HepG2 (cell line): ENCODE measurements at regions not wholly inside any gene's neighbourhood (a gene's known extent, or its start where the extent isn't known, plus 50 kb on each side); places are given as distances from the start of the nearest gene placed in this dataset.

ENCODE experiments used
- FOXO1 ChIP-seq: sonication (generic); formaldehyde crosslinking; IDR thresholded peaks from 2 replicates; pipeline ENCODE4 v1.4.0; 2020; ENCODE audit warnings: missing genetic modification reagents
- KDM5A ChIP-seq: fragments of 200-600 bp; sonication (generic); IDR thresholded peaks from 2 replicates; pipeline ENCODE4 v1.7.0; 2018; ENCODE audit warnings: antibody characterized with exemption, mild to moderate bottlenecking, low read length, borderline replicate concordance
- KLF11 ChIP-seq: IDR thresholded peaks from 2 replicates; pipeline ENCODE4 v1.6.1; 2016; ENCODE audit warnings: missing compliant biosample characterization
- MED13 ChIP-seq: sonication (generic); formaldehyde crosslinking; IDR thresholded peaks from 2 replicates; pipeline ENCODE4 v1.5.0; 2020; ENCODE audit warnings: missing genetic modification reagents
- MEF2D ChIP-seq: sonication (generic); formaldehyde crosslinking; IDR thresholded peaks from 2 replicates; pipeline ENCODE4 v1.5.1; 2020; ENCODE audit warnings: mild to moderate bottlenecking, missing genetic modification reagents
- MYNN ChIP-seq: sonication (generic); formaldehyde crosslinking; IDR thresholded peaks from 2 replicates; pipeline ENCODE4 v1.4.0; 2020; ENCODE audit warnings: mild to moderate bottlenecking, low read depth, missing genetic modification reagents
- NFE2L2 ChIP-seq: fragments of 150-350 bp; IDR thresholded peaks from 2 replicates; pipeline ENCODE4 v1.6.1; 2014; ENCODE audit warnings: low read length
- PPARG ChIP-seq: conservative IDR thresholded peaks from 2 replicates; pipeline ENCODE4 v1.6.1; 2016; ENCODE audit warnings: missing biosample characterization, missing genetic modification reagents
- SMYD3 ChIP-seq: sonication (generic); formaldehyde crosslinking; IDR thresholded peaks from 2 replicates; pipeline ENCODE4 v1.8.1; 2023; ENCODE audit warnings: mild to moderate bottlenecking, missing genetic modification reagents
- TAF1 ChIP-seq: sonication (generic); formaldehyde crosslinking; IDR thresholded peaks from 2 replicates; pipeline ENCODE4 v1.4.0; 2020; ENCODE audit warnings: missing genetic modification reagents
- TBL1XR1 ChIP-seq: fragments of 150-350 bp; IDR thresholded peaks from 2 replicates; pipeline ENCODE4 v1.6.1; 2014; ENCODE audit warnings: borderline replicate concordance, low read length; ENCODE audit not compliant: partially characterized antibody
- ZNF224 ChIP-seq: sonication (generic); formaldehyde crosslinking; IDR thresholded peaks from 2 replicates; pipeline ENCODE4 v1.5.0; 2020; ENCODE audit warnings: mild to moderate bottlenecking, missing genetic modification reagents
- ZNF329 ChIP-seq: sonication (generic); formaldehyde crosslinking; IDR thresholded peaks from 2 replicates; pipeline ENCODE4 v1.9.0; 2021; ENCODE audit warnings: low read depth, mild to moderate bottlenecking, missing genetic modification reagents
- ZNF605 ChIP-seq: sonication (generic); formaldehyde crosslinking; IDR thresholded peaks from 2 replicates; pipeline ENCODE4 v1.8.0; 2022; ENCODE audit warnings: mild to moderate bottlenecking, missing genetic modification reagents
- ZNF776 ChIP-seq: sonication (generic); formaldehyde crosslinking; IDR thresholded peaks from 2 replicates; pipeline ENCODE4 v1.4.0; 2020; ENCODE audit warnings: mild to moderate bottlenecking, missing genetic modification reagents
- ZSCAN12 ChIP-seq: sonication (generic); formaldehyde crosslinking; IDR thresholded peaks from 2 replicates; pipeline ENCODE4 v1.9.0; 2021; ENCODE audit warnings: mild to moderate bottlenecking, missing genetic modification reagents
- ZSCAN31 ChIP-seq: sonication (generic); formaldehyde crosslinking; IDR thresholded peaks from 2 replicates; pipeline ENCODE4 v1.5.0; 2020; ENCODE audit warnings: low read depth, mild to moderate bottlenecking, missing genetic modification reagents
- TF ChIP-seq, protein P1 (sequence below): sonication (generic); formaldehyde crosslinking; conservative IDR thresholded peaks from 2 replicates; pipeline ENCODE4 v1.4.0; 2020; ENCODE audit warnings: missing genetic modification reagents
- TF ChIP-seq, protein P2 (sequence below): sonication (generic); formaldehyde crosslinking; IDR thresholded peaks from 2 replicates; pipeline ENCODE4 v1.4.0; 2020; ENCODE audit warnings: mild to moderate bottlenecking, missing genetic modification reagents
- TF ChIP-seq, protein P3 (sequence below): IDR thresholded peaks from 2 replicates; pipeline ENCODE4 v1.6.1; 2018; ENCODE audit warnings: missing genetic modification reagents, mild to moderate bottlenecking, missing compliant biosample characterization
- TF ChIP-seq, protein P4 (sequence below): sonication (generic); formaldehyde crosslinking; IDR thresholded peaks from 2 replicates; pipeline ENCODE4 v1.8.0; 2022; ENCODE audit warnings: mild to moderate bottlenecking, missing genetic modification reagents, borderline replicate concordance
- TF ChIP-seq, protein P5 (sequence below): sonication (generic); formaldehyde crosslinking; IDR thresholded peaks from 2 replicates; pipeline ENCODE4 v1.5.1; 2020; ENCODE audit warnings: mild to moderate bottlenecking, missing genetic modification reagents, borderline replicate concordance
- TF ChIP-seq, protein P6 (sequence below): sonication (generic); formaldehyde crosslinking; conservative IDR thresholded peaks from 2 replicates; pipeline ENCODE4 v1.8.1; 2023; ENCODE audit warnings: missing genetic modification reagents

DNA sequence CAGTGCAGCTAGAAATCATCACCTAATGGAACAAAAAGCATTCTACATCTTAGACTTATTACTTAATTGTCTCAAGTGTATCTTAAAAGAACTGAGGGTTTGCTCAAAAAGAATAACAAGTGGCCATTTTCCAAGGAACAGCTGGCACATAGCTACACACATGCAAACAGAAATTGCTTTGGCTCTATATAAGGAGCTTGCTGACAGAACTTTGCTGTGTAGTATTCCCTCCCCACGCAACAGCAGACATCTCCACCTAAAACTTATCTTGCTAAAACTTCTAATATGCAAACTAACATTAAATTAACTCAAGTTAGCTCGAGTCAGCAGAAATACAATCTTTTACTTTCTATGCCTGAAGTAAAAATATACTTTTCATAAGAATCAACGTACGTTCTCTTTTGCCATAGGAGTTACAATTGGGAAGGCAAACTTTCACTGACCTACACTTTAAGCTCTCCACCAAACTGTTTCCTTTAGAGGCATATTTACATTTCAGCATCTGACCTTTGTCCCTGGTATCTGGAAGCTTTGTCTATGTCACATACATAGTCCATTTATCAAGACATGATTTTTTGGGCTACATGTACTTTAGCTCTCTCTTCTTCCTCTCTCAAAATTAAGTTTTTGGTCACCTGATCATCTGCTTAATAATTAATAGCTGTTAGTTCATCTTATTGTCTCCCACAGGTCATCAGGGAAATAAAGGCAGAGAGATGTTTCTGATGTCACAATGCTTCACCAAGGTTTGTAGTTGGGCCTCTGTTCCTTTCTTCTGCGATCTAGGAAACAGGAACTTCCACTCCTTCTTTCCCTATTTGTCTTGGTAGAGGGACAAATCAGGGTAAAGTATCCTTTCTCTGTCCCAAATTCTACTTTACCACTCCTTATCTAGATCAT, 163.4 kb upstream of the AGTR1 start (continued):
- TF ChIP-seq MYNN (CRISPR knock-in tag) (no peak), SMYD3 (CRISPR knock-in tag) (no peak; the same call in 1 of the 2 replicates), FOXO1 (peak; percentile 48; the same call in 1 of the 2 replicates), MED13 (CRISPR knock-in tag) (no peak), ZNF776 (CRISPR knock-in tag) (no peak), ZSCAN31 (no peak), NFE2L2 (no peak), ZNF605 (CRISPR knock-in tag) (no peak), TAF1 (no peak), PPARG (CRISPR knock-in tag) (peak; percentile 84), ZNF329 (CRISPR knock-in tag) (no peak), TBL1XR1 (no peak), MEF2D (CRISPR knock-in tag) (0 out of 2 replicates have a peak, but pooled peaks have one; percentile 23), KLF11 (no peak), KDM5A (no peak), ZSCAN12 (CRISPR knock-in tag) (no peak), ZNF224 (no peak)
- TF ChIP-seq, protein P1, sequence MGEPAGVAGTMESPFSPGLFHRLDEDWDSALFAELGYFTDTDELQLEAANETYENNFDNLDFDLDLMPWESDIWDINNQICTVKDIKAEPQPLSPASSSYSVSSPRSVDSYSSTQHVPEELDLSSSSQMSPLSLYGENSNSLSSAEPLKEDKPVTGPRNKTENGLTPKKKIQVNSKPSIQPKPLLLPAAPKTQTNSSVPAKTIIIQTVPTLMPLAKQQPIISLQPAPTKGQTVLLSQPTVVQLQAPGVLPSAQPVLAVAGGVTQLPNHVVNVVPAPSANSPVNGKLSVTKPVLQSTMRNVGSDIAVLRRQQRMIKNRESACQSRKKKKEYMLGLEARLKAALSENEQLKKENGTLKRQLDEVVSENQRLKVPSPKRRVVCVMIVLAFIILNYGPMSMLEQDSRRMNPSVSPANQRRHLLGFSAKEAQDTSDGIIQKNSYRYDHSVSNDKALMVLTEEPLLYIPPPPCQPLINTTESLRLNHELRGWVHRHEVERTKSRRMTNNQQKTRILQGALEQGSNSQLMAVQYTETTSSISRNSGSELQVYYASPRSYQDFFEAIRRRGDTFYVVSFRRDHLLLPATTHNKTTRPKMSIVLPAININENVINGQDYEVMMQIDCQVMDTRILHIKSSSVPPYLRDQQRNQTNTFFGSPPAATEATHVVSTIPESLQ (CRISPR knock-in tag): no peak
- TF ChIP-seq, protein P2, sequence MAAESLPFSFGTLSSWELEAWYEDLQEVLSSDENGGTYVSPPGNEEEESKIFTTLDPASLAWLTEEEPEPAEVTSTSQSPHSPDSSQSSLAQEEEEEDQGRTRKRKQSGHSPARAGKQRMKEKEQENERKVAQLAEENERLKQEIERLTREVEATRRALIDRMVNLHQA (CRISPR knock-in tag): no peak; the same call in 1 of the 2 replicates
- TF ChIP-seq, protein P3, sequence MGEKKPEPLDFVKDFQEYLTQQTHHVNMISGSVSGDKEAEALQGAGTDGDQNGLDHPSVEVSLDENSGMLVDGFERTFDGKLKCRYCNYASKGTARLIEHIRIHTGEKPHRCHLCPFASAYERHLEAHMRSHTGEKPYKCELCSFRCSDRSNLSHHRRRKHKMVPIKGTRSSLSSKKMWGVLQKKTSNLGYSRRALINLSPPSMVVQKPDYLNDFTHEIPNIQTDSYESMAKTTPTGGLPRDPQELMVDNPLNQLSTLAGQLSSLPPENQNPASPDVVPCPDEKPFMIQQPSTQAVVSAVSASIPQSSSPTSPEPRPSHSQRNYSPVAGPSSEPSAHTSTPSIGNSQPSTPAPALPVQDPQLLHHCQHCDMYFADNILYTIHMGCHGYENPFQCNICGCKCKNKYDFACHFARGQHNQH (CRISPR knock-in tag): no peak
- TF ChIP-seq, protein P4, sequence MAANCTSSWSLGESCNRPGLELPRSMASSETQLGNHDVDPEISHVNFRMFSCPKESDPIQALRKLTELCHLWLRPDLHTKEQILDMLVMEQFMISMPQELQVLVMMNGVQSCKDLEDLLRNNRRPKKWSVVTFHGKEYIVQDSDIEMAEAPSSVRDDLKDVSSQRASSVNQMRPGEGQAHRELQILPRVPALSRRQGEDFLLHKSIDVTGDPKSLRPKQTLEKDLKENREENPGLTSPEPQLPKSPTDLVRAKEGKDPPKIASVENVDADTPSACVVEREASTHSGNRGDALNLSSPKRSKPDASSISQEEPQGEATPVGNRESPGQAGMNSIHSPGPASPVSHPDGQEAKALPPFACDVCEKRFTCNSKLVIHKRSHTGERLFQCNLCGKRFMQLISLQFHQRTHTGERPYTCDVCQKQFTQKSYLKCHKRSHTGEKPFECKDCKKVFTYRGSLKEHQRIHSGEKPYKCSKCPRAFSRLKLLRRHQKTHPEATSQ (CRISPR knock-in tag): 0 out of 2 replicates have a peak, but pooled peaks have one; percentile 31
- TF ChIP-seq, protein P5, sequence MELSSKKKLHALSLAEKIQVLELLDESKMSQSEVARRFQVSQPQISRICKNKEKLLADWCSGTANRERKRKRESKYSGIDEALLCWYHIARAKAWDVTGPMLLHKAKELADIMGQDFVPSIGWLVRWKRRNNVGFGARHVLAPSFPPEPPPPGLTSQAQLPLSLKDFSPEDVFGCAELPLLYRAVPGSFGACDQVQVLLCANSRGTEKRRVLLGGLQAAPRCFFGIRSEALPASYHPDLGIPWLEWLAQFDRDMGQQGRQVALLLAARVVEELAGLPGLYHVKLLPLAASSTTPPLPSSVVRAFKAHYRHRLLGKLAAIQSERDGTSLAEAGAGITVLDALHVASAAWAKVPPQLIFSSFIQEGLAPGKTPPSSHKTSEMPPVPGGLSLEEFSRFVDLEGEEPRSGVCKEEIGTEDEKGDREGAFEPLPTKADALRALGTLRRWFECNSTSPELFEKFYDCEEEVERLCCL: no peak
- TF ChIP-seq, protein P6, sequence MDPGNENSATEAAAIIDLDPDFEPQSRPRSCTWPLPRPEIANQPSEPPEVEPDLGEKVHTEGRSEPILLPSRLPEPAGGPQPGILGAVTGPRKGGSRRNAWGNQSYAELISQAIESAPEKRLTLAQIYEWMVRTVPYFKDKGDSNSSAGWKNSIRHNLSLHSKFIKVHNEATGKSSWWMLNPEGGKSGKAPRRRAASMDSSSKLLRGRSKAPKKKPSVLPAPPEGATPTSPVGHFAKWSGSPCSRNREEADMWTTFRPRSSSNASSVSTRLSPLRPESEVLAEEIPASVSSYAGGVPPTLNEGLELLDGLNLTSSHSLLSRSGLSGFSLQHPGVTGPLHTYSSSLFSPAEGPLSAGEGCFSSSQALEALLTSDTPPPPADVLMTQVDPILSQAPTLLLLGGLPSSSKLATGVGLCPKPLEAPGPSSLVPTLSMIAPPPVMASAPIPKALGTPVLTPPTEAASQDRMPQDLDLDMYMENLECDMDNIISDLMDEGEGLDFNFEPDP: no peak
